ENCODE measurements at regions not wholly inside any gene's neighbourhood (a gene's known extent, or its start where the extent isn't known, plus 50 kb on each side); places are given as distances from the start of the nearest gene placed in this dataset.

DNA sequence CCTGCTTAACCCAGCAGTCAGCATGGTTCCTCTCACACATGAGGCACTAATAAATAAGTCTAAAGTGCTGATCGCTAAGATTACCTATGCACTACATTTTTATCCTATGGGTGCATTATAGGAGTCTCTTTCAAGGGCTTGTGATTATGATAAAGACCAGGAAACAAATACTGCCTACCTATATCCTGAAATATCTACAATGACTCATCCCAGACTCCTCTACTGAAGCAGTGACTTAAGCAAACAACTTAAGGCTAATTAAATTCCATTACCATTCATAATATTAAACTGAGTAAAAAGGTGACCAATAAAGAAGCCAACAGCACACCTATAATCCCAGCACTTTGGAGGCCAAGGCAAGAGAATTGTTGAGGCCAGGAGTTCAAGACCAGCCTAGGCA is 338.4 kb downstream of the DNAH5 start:
- TF ChIP-seq, protein P1, sequence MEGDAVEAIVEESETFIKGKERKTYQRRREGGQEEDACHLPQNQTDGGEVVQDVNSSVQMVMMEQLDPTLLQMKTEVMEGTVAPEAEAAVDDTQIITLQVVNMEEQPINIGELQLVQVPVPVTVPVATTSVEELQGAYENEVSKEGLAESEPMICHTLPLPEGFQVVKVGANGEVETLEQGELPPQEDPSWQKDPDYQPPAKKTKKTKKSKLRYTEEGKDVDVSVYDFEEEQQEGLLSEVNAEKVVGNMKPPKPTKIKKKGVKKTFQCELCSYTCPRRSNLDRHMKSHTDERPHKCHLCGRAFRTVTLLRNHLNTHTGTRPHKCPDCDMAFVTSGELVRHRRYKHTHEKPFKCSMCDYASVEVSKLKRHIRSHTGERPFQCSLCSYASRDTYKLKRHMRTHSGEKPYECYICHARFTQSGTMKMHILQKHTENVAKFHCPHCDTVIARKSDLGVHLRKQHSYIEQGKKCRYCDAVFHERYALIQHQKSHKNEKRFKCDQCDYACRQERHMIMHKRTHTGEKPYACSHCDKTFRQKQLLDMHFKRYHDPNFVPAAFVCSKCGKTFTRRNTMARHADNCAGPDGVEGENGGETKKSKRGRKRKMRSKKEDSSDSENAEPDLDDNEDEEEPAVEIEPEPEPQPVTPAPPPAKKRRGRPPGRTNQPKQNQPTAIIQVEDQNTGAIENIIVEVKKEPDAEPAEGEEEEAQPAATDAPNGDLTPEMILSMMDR (IDR thresholded peaks at IDR 0.05; ENCODE audit: insufficient read depth, low read length), result no peak
- TF ChIP-seq, protein P2, sequence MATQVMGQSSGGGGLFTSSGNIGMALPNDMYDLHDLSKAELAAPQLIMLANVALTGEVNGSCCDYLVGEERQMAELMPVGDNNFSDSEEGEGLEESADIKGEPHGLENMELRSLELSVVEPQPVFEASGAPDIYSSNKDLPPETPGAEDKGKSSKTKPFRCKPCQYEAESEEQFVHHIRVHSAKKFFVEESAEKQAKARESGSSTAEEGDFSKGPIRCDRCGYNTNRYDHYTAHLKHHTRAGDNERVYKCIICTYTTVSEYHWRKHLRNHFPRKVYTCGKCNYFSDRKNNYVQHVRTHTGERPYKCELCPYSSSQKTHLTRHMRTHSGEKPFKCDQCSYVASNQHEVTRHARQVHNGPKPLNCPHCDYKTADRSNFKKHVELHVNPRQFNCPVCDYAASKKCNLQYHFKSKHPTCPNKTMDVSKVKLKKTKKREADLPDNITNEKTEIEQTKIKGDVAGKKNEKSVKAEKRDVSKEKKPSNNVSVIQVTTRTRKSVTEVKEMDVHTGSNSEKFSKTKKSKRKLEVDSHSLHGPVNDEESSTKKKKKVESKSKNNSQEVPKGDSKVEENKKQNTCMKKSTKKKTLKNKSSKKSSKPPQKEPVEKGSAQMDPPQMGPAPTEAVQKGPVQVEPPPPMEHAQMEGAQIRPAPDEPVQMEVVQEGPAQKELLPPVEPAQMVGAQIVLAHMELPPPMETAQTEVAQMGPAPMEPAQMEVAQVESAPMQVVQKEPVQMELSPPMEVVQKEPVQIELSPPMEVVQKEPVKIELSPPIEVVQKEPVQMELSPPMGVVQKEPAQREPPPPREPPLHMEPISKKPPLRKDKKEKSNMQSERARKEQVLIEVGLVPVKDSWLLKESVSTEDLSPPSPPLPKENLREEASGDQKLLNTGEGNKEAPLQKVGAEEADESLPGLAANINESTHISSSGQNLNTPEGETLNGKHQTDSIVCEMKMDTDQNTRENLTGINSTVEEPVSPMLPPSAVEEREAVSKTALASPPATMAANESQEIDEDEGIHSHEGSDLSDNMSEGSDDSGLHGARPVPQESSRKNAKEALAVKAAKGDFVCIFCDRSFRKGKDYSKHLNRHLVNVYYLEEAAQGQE (IDR thresholded peaks at IDR 0.05; ENCODE audit: insufficient replicate concordance, low read depth), result no peak
- TF ChIP-seq POLR2AphosphoS5 (IDR thresholded peaks at IDR 0.05; ENCODE audit: low read depth) (no peak), GABPA (IDR thresholded peaks at IDR 0.05; ENCODE audit: low read depth) (no peak), SPI1 (IDR thresholded peaks at IDR 0.05; ENCODE audit: borderline replicate concordance, low read depth) (no peak)
